Skin epidermis (tissue), 12 donors: ENCODE measurements at regions not wholly inside any gene's neighbourhood (a gene's known extent, or its start where the extent isn't known, plus 50 kb on each side); places are given as distances from the start of the nearest gene placed in this dataset.

ENCODE experiments used
- H3K27ac ChIP-seq, 21 experiments: fragments of 200-600 bp; sonication (generic) in 11 of 21; one replicate each; pipeline ENCODE4 v1.5.0; 2020; ENCODE audit warnings: mild to moderate bottlenecking in 3 of 21, inconsistent platforms in 2 of 21, moderate library complexity in 2 of 21
- H3K4me3 ChIP-seq, 7 experiments: fragments of 200-600 bp; sonication (generic) in 2 of 7; one replicate each; pipeline ENCODE4 v1.5.0; 2020; ENCODE audit warnings: inconsistent platforms in 2 of 7, mild to moderate bottlenecking in 2 of 7, moderate library complexity in 1 of 7

GRCh38 chr2:187148059-187148714 is 299.2 kb upstream of the ZSWIM2 start:
- H3K27ac ChIP-seq = no peak overlapping the region

GRCh38 chr2:187143537-187143936 is 294.6 kb upstream of the ZSWIM2 start:
- Histone ChIP-seq H3K4me3 (no peak overlapping the region), H3K27ac (no peak overlapping the region)

More at GRCh38 chr2:187148059-187148714, 299.2 kb upstream of the ZSWIM2 start:
- H3K4me3 ChIP-seq = no peak overlapping the region

DNA sequence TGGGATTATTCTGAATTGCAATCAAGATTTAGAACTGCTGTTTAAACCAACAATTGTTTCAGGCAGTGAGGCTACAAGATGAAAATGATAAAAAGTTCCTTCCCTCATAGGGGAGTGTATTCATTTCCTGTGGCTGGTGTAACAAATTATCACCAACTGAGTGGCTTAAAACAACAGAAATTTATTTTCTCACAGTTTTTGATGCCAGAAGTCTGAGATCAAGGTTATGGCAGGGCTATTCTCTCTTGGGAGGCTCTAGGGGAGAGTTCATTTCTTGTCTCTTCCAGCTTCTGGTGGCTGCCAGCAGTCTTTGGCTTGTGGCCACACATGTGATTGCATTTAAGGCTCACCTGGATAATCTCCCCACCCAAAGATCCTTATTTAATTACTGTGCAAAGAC is 290.5 kb upstream of the ZSWIM2 start:
- Histone ChIP-seq H3K27ac (no peak overlapping the region), H3K4me3 (no peak overlapping the region)

DNA sequence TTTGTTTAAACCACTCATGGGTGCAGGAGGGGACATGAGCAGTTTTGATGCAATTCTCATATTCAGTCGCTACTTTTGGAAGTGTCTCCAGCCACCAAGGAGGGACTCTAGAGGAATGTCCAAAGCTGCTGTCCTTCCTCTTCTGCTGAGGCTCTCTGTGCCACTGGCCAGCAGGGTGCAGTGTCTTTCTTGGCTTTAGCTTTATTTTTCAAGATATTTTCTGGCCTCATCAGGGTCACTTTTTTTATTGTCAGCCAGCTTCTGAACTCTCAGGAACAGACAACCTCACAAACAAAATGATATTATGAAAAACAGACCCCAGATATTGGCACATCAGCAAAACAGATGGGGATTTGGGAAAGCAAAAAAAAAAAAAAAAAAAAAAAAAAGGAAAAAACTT is 289.3 kb upstream of the ZSWIM2 start:
- Histone ChIP-seq H3K27ac (no peak overlapping the region), H3K4me3 (no peak overlapping the region)

DNA sequence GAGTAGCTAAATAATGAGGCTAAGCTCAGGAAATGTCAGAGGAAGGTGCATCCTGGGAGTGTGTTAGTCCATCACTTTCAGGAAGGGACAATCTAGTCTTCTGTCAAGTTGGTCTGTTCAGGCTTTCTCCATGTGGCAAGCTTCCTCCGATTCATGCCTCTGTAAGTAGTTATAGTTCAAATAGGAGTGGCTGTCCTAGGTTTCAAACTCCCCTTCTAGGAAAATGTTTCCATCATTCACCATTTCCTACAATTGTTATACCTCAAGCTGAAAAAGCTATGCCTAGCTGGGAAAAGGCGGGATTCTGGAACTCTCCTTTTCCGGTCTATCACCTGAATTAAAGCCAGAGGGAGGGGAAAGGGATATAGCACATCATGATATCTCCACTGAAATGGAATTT is 287.7 kb upstream of the ZSWIM2 start:
- Histone ChIP-seq H3K27ac (peak overlapping the region in 1 of 21 experiments; percentile 39), H3K4me3 (no peak overlapping the region)

GRCh38 chr2:187134306-187134705 is 285.3 kb upstream of the ZSWIM2 start:
- H3K27ac ChIP-seq = no peak overlapping the region
- no peak overlapping the region for H3K4me3 ChIP-seq

DNA sequence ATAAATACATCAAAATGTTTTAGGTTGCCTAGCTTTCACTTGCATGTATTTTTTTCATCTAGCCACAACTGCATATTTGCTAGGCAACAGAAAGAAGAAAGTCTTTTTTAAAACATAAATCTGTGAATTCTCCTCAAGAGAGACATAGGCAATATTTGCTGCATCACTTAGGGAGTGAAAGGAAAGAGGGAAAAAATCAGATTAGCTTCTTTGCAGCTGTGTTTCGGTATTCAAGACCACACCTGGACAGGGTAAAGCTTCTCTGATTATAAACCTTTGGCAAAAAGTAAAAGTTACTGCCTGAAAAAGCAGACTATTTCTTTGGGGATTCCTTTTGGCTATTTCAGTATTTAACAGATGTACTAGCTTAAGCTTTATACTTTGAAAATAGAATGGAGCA is 280.9 kb upstream of the ZSWIM2 start:
- Histone ChIP-seq H3K4me3 (no peak overlapping the region), H3K27ac (no peak overlapping the region)

- H3K4me3 ChIP-seq = no peak overlapping the region
- no peak overlapping the region for H3K27ac ChIP-seq
These were observed 280.3 kb upstream of the ZSWIM2 start for GRCh38 chr2:187129306-187129705.

DNA sequence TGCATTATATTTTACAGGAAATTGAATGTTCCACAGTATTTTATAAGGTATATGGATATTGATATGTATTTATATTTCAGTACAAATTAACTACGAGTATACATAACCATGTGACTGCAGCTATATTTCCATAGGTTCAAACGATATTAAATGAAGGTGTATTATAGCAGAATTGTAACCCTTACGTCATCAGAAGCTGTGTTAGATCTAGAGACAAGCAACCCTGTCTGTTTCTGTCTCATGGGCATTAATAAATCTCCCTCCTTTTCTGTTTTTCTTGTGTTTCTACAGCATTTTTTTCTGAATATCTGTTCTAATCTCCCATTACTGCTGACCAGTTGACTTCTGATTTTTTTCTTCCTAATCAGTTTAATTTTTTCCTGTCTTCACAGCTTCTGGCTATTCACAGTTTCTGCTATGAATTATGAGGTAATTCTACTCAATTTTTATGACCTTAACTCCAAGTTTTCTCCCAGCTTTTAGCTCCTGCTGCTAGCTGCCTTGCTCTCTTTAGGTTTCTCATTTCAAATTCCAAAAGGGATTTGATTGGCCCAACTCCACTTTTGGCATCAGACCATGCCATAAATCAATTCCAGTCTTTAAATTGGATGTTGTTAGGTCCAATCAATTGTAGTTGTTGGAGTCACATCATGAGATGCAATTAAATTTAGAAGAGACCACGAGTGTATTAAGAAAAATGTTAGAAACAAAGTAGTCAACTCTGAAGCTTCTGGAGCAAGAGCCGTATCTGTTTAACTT is 277.5 kb upstream of the ZSWIM2 start:
- Histone ChIP-seq H3K4me3 (no peak overlapping the region), H3K27ac (no peak overlapping the region)

GRCh38 chr2:187125318-187125717 is 276.3 kb upstream of the ZSWIM2 start:
- Histone ChIP-seq H3K4me3 (no peak overlapping the region), H3K27ac (no peak overlapping the region)

GRCh38 chr2:187124529-187124928 is 275.6 kb upstream of the ZSWIM2 start:
- Histone ChIP-seq H3K27ac (no peak overlapping the region), H3K4me3 (no peak overlapping the region)

GRCh38 chr2:187118331-187119099 is 269.5 kb upstream of the ZSWIM2 start:
- Histone ChIP-seq H3K4me3 (no peak overlapping the region), H3K27ac (no peak overlapping the region)

- H3K4me3 ChIP-seq = no peak overlapping the region
- H3K27ac ChIP-seq = no peak overlapping the region
These were observed 268.5 kb upstream of the ZSWIM2 start for GRCh38 chr2:187117483-187117882.

- Histone ChIP-seq H3K4me3 (no peak overlapping the region), H3K27ac (no peak overlapping the region)
These were observed 266.7 kb upstream of the ZSWIM2 start for GRCh38 chr2:187115627-187116026.

GRCh38 chr2:187107001-187107400 is 258.0 kb upstream of the ZSWIM2 start:
- no peak overlapping the region for H3K27ac ChIP-seq
- no peak overlapping the region for H3K4me3 ChIP-seq

- Histone ChIP-seq H3K4me3 (no peak overlapping the region), H3K27ac (no peak overlapping the region)
These were observed 256.2 kb upstream of the ZSWIM2 start for GRCh38 chr2:187105218-187105617.

- Histone ChIP-seq H3K4me3 (no peak overlapping the region), H3K27ac (no peak overlapping the region)
These were observed 253.4 kb upstream of the ZSWIM2 start for GRCh38 chr2:187102381-187102780.

GRCh38 chr2:187098154-187098553 is 249.2 kb upstream of the ZSWIM2 start:
- Histone ChIP-seq H3K4me3 (no peak overlapping the region), H3K27ac (no peak overlapping the region)

- no peak overlapping the region for H3K27ac ChIP-seq
These were observed 244.9 kb upstream of the ZSWIM2 start for GRCh38 chr2:187093771-187094412.

DNA sequence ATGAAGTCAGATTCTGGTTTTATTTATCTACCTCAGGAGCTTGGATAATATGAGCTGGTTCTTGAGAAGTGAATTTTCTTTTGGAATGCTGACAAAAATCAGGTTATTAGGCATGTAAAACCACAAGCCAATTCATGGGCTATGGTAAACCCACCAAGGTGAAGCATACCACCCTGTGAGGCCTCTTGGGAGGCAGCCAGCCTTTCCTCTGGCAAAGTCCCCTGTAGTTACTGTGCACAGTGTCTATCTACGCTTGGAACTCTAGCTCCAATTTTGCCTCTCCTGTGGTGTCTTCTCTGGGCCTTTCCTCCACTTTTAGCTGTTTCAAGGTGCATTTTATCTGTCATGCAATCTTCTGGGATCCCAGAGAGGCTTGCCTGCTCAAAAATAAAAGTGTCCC is 242.7 kb upstream of the ZSWIM2 start:
- no peak overlapping the region for H3K27ac ChIP-seq
- no peak overlapping the region for H3K4me3 ChIP-seq

More at GRCh38 chr2:187093771-187094412, 244.9 kb upstream of the ZSWIM2 start:
- H3K4me3 ChIP-seq = no peak overlapping the region
